ENCODE measurements at regions not wholly inside any gene's neighbourhood (a gene's known extent, or its start where the extent isn't known, plus 50 kb on each side); places are given as distances from the start of the nearest gene placed in this dataset.

DNA sequence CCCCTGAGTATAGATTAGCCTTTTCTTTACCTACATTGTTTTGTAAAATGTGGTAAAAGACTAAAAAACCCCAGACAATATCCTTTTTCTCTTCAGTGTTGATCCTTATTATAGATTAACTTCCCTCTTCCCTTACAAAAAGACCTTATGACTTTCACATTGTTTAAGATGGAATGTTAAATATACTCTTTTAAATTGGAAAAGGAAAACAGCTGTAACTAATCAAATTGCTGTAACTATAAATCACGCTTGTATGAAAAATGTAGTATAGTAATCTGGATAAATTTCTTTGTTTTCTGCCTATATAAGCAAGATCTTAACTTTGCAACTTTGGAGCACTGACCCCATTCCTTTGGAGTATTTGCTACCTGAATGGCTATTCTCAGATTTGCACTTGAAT, 383.1 kb downstream of the FAM170A start:
- 67% methylated on average over 1 of the region's 1 CpG for WGBS (ENCODE audit: low lambda C conversion rate)
- TF ChIP-seq GATA2 (CRISPR knock-in tag; IDR thresholded peaks at IDR 0.05) (no peak), NFIC (IDR thresholded peaks at IDR 0.05; ENCODE audit: borderline replicate concordance) (no peak), EZH2phosphoT487 (IDR thresholded peaks at IDR 0.05; ENCODE audit: borderline replicate concordance, low read depth) (no peak), MEF2A (IDR thresholded peaks at IDR 0.05; ENCODE audit: borderline replicate concordance, low read depth) (no peak)
- TF ChIP-seq, protein P1, sequence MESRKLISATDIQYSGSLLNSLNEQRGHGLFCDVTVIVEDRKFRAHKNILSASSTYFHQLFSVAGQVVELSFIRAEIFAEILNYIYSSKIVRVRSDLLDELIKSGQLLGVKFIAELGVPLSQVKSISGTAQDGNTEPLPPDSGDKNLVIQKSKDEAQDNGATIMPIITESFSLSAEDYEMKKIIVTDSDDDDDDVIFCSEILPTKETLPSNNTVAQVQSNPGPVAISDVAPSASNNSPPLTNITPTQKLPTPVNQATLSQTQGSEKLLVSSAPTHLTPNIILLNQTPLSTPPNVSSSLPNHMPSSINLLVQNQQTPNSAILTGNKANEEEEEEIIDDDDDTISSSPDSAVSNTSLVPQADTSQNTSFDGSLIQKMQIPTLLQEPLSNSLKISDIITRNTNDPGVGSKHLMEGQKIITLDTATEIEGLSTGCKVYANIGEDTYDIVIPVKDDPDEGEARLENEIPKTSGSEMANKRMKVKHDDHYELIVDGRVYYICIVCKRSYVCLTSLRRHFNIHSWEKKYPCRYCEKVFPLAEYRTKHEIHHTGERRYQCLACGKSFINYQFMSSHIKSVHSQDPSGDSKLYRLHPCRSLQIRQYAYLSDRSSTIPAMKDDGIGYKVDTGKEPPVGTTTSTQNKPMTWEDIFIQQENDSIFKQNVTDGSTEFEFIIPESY (IDR thresholded peaks at IDR 0.05; ENCODE audit: borderline replicate concordance, low read depth), result no peak
- TF ChIP-seq, protein P2, sequence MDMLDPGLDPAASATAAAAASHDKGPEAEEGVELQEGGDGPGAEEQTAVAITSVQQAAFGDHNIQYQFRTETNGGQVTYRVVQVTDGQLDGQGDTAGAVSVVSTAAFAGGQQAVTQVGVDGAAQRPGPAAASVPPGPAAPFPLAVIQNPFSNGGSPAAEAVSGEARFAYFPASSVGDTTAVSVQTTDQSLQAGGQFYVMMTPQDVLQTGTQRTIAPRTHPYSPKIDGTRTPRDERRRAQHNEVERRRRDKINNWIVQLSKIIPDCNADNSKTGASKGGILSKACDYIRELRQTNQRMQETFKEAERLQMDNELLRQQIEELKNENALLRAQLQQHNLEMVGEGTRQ (IDR thresholded peaks at IDR 0.05; ENCODE audit: borderline replicate concordance, low read depth, low read length), result no peak
- no peak for DNase-seq
- H3K9me3 ChIP-seq, result no peaks in the 10 kb centered on the region
- no peaks in the 10 kb centered on the region for H3K36me3 ChIP-seq (replicated peaks in 1 of 2; ENCODE audit: control insufficient read depth in 1 of 2, insufficient read depth in 2 of 2, low read length in 1 of 2)
- no peaks in the 10 kb centered on the region for H3K27me3 ChIP-seq (ENCODE audit: insufficient read depth)
- H3K4me3 ChIP-seq (ENCODE audit: low read depth in 2 of 2, low read length in 1 of 2), result no peak overlapping the region
- H3K9me2 ChIP-seq, result no peaks in the 10 kb centered on the region
- no peaks in the 10 kb centered on the region for H4K20me1 ChIP-seq (ENCODE audit: insufficient read depth)
- H3K4me1 ChIP-seq (ENCODE audit: control insufficient read depth in 1 of 2, insufficient read depth in 2 of 2, low read depth in 1 of 2, low read length in 1 of 2), result peaks cover 0 to 5% of the 10 kb centered on the region in 2 experiments; a peak in 2 of 4 replicates
- H2AFZ ChIP-seq (ENCODE audit: low read depth), result no peak overlapping the region
- no peak overlapping the region for H3K9ac ChIP-seq
- no peak overlapping the region for H3K27ac ChIP-seq (ENCODE audit: low read depth in 2 of 2, low read length in 1 of 2)
- POLR2A ChIA-PET, result no interaction called here
- no peaks in the 10 kb centered on the region for H3K79me2 ChIP-seq (ENCODE audit: insufficient read depth)
- no peak overlapping the region for H3K4me2 ChIP-seq
- no peaks in the 10 kb centered on the region for H3F3A ChIP-seq (replicated peaks; ENCODE audit: insufficient read depth)
- CTCF ChIA-PET, result interaction anchor here (1.0 kb wide), 1 partner anchor 10 kb away, joined by 4 read pairs; no protein-coding TSS in a partner anchor

DNA sequence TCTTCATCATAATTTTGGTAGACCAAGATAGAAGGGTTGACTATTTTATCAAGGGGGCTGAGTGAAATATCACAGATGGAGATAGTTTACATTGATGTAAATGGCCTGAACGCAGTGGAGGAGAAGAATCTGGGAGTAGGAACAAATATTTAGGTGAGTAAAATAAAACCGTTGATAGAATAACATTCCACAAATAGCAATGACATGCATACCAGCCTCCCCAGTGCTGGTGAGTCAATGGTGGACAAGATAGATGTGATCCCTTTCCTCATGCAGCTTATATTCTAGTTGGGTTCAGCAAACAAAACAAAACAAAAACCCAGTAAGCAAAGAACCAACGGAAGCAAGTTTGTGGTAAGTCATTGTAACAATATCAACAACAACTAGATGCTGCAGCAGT, 385.2 kb downstream of the FAM170A start:
- no peak for DNase-seq
- Histone ChIP-seq H3F3A (replicated peaks; ENCODE audit: insufficient read depth) (no peaks in the 10 kb centered on the region), H3K79me2 (ENCODE audit: insufficient read depth) (no peaks in the 10 kb centered on the region), H3K4me2 (no peak overlapping the region), H3K27me3 (ENCODE audit: insufficient read depth) (no peaks in the 10 kb centered on the region), H3K4me3 (ENCODE audit: low read depth in 2 of 2, low read length in 1 of 2) (no peak overlapping the region), H3K27ac (ENCODE audit: low read depth in 2 of 2, low read length in 1 of 2) (no peak overlapping the region), H3K9ac (no peak overlapping the region), H2AFZ (ENCODE audit: low read depth) (no peak overlapping the region), H4K20me1 (ENCODE audit: insufficient read depth) (no peaks in the 10 kb centered on the region), H3K4me1 (ENCODE audit: control insufficient read depth in 1 of 2, insufficient read depth in 2 of 2, low read depth in 1 of 2, low read length in 1 of 2) (peaks cover 0 to 5% of the 10 kb centered on the region in 2 experiments; a peak in 2 of 4 replicates), H3K9me3 (no peaks in the 10 kb centered on the region), H3K9me2 (no peaks in the 10 kb centered on the region), H3K36me3 (replicated peaks in 1 of 2; ENCODE audit: control insufficient read depth in 1 of 2, insufficient read depth in 2 of 2, low read length in 1 of 2) (no peaks in the 10 kb centered on the region)
- ChIA-PET CTCF (no interaction called here), POLR2A (no interaction called here)
- WGBS (ENCODE audit: low lambda C conversion rate), result 49% methylated on average over 3 of the region's 3 CpGs
- TF ChIP-seq RAD21 (IDR thresholded peaks at IDR 0.05; ENCODE audit: low read length) (no peak), RCOR1 (IDR thresholded peaks at IDR 0.05; ENCODE audit: low read length) (no peak), FOXJ3 (CRISPR knock-in tag; IDR thresholded peaks at IDR 0.05) (no peak), TCF12 (IDR thresholded peaks at IDR 0.05) (no peak), SMC3 (IDR thresholded peaks at IDR 0.05; ENCODE audit: low read depth, low read length) (no peak)
- TF ChIP-seq, protein P3, sequence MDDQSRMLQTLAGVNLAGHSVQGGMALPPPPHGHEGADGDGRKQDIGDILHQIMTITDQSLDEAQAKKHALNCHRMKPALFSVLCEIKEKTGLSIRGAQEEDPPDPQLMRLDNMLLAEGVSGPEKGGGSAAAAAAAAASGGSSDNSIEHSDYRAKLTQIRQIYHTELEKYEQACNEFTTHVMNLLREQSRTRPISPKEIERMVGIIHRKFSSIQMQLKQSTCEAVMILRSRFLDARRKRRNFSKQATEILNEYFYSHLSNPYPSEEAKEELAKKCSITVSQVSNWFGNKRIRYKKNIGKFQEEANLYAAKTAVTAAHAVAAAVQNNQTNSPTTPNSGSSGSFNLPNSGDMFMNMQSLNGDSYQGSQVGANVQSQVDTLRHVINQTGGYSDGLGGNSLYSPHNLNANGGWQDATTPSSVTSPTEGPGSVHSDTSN (IDR thresholded peaks at IDR 0.05), result no peak
- TF ChIP-seq, protein P1 (IDR thresholded peaks at IDR 0.05; ENCODE audit: borderline replicate concordance, low read depth), result no peak
- TF ChIP-seq, protein P4, sequence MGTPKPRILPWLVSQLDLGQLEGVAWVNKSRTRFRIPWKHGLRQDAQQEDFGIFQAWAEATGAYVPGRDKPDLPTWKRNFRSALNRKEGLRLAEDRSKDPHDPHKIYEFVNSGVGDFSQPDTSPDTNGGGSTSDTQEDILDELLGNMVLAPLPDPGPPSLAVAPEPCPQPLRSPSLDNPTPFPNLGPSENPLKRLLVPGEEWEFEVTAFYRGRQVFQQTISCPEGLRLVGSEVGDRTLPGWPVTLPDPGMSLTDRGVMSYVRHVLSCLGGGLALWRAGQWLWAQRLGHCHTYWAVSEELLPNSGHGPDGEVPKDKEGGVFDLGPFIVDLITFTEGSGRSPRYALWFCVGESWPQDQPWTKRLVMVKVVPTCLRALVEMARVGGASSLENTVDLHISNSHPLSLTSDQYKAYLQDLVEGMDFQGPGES (IDR thresholded peaks at IDR 0.05; ENCODE audit: low read depth, low read length), result no peak
- TF ChIP-seq, protein P5, sequence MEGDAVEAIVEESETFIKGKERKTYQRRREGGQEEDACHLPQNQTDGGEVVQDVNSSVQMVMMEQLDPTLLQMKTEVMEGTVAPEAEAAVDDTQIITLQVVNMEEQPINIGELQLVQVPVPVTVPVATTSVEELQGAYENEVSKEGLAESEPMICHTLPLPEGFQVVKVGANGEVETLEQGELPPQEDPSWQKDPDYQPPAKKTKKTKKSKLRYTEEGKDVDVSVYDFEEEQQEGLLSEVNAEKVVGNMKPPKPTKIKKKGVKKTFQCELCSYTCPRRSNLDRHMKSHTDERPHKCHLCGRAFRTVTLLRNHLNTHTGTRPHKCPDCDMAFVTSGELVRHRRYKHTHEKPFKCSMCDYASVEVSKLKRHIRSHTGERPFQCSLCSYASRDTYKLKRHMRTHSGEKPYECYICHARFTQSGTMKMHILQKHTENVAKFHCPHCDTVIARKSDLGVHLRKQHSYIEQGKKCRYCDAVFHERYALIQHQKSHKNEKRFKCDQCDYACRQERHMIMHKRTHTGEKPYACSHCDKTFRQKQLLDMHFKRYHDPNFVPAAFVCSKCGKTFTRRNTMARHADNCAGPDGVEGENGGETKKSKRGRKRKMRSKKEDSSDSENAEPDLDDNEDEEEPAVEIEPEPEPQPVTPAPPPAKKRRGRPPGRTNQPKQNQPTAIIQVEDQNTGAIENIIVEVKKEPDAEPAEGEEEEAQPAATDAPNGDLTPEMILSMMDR (IDR thresholded peaks at IDR 0.05), result no peak
